ENCODE measurements at regions not wholly inside any gene's neighbourhood (a gene's known extent, or its start where the extent isn't known, plus 50 kb on each side); places are given as distances from the start of the nearest gene placed in this dataset.

DNA sequence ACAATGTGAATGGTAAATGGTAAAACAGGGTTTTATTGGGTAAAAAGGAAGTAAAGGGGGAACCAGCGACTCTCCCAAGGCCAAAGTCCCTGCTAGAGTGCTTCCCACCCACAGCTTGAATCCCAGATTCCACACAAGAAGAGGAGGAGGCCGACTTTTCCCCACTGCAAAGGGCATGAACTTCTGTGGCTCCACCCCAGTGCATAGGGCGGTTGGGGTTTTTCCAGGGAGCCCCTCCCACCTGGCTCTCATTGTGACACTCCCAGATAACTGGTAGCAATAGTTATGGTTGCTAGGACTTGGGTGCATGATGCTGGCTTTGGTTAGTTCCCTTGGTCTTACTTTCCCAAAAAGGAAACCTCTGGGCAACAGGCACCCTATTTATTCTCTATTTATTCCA, 666.0 kb upstream of the CA10 start:
- DNase-seq (ENCODE audit: low spot score in 2 of 2) (no peak), FAIRE-seq (no peak)

DNA sequence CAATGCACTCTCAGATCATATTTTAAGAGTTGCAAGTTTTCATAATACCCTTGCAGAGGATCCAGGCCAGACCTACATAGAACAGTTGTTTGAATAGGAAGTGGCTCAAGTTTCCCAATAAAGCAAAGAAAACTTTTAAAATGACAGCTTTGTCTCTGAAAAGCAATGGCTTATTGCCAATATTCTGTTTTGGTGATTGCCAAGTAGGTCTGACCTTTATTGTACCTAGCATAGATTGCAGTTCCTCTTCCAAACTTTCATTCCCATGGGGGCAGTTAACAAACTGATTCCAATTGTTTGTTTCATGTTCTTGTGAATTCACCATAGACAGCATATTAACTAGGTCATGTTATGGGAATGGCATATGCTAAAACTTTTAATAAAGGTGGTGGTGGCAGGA, 664.6 kb upstream of the CA10 start:
- FAIRE-seq (no peak), DNase-seq (ENCODE audit: low spot score in 2 of 2) (no peak)

DNA sequence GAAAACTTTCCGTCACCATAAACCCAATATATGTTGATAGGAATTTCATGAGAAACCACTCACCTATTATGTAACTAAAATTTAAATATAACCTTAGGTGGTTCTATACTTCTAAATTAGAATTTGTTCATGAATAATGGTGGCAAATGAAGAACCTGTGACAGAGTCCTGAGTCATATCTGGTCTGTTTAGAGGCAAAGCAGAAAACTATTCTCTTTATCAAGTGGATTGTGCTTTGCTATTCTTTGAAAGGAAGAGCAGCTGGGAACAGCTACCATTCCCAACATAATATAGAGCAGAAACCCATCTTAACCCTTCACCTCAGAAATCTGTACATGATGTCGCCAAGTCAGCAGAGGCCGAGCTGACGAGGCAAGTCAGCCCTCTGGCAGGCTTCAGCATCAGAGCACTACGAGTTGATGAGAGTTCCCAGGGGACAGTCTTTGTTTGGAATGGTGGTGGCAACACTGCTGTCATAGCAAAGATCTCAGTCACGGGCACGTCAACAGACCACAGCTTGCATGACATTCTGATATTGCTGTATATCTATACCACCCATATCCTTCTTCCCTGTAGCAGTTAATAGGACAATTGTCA, 631.9 kb upstream of the CA10 start:
- DNase-seq (ENCODE audit: low spot score in 2 of 2): no peak
- no peak for FAIRE-seq

DNA sequence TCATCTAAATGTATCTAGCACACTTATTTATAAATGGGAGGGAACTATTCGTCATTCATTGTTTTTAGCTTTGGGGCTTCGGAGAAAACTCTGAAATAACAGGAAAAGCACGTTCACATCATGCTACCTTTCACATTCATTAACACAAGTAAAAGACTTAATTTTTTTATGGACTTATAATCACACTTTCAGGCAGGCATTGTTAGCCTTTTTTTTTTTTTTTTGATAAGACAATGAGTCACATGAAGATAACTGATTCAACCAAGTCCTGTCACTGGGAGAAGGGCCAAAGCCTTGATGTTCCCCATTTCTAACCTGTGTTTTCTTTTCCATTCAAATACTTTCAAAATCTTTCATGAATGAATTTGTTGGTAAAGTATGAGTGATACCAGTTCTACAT, 631.3 kb upstream of the CA10 start:
- DNase-seq (ENCODE audit: low spot score in 2 of 2) (no peak), FAIRE-seq (no peak)

DNA sequence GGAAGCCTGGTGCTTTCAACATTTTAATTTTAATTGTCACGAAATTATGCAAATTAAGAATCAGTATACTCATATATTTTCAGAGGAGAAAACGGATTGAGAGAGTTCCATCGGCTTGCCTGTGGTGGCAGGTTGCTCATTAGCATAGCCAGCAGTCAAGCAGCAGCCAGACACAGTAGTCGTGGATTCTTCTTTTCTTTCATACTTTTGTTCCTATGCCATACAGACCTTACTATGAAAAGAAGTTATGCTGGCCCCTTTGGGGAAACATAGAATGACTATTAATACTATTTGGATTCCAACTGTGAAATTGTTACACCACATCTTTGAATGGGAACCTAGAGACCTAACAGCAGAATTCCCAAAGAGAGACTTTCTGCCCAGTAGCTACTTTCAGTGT, 617.7 kb upstream of the CA10 start:
- no peak for DNase-seq (ENCODE audit: low spot score in 2 of 2)
- FAIRE-seq: no peak

DNA sequence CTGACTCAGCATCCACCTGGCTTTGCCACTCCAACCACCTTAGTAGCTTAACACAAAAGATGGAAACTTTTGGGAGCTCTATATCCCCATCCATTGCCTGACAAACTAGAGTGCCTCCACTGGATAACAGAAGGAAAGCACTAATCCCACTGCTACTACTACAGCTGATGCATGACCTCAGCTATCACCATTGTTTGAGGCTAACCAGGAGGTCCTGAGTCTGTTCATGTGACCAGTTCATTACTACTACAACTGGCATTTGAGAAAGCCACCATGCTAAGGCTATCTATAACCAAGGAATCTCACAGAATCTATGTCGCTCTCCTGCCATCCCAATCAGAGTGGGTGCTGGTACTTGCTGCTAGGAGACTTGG, 604.3 kb upstream of the CA10 start:
- no peak for FAIRE-seq

DNA sequence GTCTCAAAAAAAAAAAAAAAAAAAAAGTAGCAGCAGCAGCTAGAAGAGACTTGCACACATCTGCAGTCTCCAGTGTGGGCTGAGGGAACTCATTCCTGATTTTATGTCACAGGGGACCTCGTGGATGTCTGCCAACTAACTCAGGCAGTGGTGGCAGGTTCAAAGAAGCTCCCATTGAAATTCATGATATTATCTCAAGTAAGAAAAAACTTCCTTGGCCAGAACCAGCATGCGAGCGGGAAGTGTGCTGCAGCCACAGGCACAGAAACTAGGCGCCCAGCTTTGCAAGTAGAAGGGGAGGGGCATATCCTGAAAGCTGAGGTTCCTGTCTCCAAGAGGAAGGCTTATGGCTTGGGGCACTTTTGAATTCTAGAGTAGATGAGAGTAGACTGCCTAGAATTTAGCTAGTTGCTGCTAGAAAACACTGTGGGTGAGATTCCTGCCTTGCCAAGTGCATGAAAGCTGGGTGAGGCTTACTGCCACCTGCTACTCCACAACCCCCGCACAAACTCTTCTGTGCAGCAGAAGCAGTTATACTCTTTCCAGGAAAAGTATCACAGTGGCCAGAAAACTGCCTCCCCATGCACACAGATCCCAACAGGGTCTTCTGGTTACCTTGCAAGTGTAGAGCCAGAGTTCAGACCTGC, 603.8 kb upstream of the CA10 start:
- DNase-seq (ENCODE audit: low spot score in 2 of 2): no peak
- no peak for FAIRE-seq

More for the DNA sequence above, 604.3 kb upstream of the CA10 start:
- DNase-seq (ENCODE audit: low spot score in 2 of 2): no peak

DNA sequence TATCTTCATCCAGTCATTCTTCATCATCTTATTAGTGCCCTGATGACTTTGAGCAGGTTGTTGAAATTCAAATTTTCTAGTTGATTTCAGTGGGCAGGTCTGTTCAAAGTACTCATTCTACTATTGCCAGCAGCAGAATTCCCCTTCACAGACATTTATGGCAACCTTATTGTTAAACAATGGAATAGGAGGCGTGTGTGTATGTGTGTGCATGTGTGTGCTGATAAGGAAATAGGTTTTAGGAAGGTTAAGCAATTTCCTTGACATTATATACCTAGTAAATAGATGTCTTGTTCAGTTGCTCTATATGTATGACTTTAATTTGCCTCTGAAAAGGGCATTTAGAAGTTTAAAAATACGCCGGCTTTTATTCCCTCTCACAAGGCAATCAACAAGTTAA, 601.4 kb upstream of the CA10 start:
- no peak for DNase-seq (ENCODE audit: low spot score in 2 of 2)
- no peak for FAIRE-seq

DNA sequence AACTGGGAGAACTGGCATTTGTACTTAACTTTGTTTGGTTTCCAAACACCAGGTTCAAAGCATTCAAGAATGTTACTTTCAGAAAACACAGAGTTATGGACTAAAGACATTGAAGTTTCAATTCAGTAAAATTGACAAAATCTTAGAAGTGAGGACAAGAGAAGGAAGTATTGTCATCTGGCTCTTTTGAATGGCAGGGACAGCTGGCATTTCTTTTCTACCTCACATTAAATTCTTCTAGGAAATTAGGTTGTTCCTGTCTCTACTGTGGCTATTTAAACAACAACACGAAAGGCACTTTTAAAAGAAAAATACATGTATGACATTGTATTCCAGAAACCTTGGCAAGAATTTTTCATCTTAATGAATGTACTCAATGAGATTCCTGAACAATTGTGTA, 600.0 kb upstream of the CA10 start:
- FAIRE-seq: no peak
- no peak for DNase-seq (ENCODE audit: low spot score in 2 of 2)

DNA sequence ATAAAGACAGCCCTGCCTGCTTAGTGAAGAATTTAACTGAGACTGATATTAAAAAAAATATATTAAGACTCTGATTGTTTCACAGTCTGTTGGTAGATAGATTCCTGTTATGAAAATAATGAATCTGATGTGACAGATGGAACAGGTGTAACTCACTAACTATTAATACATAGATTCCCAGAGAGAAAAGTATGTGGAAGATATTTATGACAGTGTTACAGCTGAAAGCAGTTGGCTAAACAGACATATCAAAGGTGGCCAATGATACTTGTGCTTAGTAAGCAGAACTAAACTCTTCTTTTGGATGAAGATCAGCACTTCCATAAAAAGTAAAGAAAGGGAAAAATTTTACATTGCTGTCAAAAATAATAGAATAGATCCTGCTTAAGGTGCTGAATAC, 598.2 kb upstream of the CA10 start:
- FAIRE-seq (no peak), DNase-seq (ENCODE audit: low spot score in 2 of 2) (no peak)

DNA sequence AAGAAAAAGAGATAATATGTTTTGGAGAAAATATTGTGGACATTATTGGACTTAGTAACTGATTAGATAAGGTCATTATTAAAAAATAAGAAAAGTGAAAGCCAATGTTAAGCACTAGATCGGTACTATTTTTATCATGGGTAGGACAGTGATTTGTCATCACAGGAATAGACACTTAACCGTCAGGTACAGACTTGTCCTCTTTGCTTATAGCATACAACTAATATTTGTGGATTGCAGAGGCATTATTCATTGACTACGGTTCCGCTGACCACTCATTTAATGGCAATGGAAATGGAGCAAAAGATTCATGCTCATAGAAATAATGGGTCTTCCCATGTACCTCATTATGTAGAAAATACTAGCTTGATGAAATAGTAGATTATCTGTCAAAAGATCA, 596.3 kb upstream of the CA10 start:
- FAIRE-seq (no peak), DNase-seq (ENCODE audit: low spot score in 2 of 2) (no peak)

DNA sequence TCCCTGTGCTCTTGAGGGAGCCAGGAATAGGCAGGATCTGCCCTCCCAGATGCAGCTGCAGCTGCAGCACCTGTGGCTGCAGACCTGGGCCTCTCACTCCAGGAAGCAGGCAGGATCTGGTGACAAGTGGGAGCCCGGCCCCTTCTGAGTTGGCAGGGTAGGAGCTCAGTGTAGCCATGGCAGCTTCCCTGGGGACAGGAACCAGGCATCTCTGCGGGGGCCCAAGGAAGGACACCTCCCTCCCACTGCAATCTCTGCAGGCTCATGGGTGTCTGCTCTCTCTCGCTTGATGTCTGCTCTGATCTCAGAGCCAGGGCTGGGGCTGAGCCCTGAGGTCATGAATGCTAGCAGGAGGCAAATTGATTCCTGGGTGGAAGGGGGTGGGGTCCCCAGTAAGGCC, 592.5 kb upstream of the CA10 start:
- no peak for DNase-seq (ENCODE audit: low spot score in 2 of 2)
- no peak for FAIRE-seq

DNA sequence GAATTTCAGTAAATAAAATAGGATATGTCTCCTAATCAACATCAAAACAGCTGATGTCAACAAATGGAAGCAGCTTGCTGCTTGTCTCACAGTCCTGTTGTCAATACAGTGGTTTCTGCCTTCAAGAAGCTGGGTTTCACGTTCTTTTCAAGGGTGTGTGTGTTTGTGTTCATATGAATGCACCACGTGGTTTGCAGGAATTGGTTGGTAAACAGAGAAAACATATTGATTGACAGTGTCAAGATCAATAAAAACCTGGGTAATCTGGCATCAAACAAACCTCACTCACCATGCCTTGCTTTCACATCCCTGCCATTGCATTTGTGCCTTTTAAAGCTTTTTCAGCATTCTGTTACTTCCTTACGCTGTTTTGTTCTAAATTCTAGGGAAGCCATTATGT, 585.7 kb upstream of the CA10 start:
- DNase-seq (ENCODE audit: low spot score in 2 of 2) (no peak), FAIRE-seq (no peak)

DNA sequence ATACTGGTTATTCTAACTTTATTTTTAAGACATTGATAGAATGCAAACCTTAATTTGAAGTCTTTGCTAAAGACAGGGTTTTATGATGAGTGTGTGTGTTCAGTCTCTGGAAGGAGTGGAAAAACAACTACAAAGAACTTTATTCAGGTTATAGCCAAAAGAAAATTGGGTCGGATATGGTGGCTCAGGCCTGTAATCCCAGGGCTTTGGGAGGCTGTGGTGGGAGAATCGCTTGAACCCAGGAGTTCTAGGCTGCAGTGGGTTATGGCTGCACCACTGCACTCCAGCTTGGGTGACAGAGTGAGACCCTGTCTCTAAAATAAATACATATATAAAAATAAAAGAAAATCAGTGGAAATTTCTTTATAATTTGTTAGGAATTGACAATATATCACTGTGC, 581.5 kb upstream of the CA10 start:
- no peak for DNase-seq (ENCODE audit: low spot score in 2 of 2)
- FAIRE-seq: no peak

DNA sequence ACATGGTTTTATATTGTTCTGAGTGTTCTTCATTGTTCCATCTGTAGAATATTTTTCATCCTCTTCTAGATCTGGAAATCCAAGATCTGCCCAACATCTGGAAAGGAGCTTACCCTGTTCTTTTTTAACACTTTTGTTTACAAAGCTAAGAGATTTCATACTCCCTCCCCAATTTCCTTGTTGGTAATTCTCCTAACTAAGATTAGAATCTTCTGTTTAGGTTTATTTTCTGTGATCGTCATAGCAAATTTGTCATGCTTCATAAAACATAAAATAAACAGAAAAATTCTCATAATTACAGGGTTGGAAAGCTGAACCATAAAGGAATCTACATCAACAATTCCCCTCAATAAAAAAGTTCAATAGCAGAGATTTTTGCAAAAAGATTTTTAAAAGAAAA, 580.3 kb upstream of the CA10 start:
- DNase-seq (ENCODE audit: low spot score in 2 of 2) (no peak), FAIRE-seq (no peak)

DNA sequence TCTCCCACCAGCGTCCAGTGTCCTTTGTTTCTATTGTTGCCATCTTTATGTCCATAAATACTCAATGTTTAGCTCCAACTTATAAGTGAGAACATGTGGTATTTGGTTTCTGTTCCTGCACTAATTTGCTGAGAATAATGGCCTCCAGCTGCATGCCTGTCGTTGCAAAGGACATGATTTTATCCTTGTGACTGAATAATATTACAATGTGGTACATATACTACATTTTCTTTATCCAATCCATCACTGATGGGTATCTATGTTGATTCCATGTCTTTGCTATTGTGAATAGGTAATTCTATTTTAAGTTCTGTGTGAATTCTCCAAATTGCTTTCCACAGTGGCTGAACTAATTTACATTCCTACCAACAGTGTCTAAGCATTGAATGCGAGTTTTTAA, 578.6 kb upstream of the CA10 start:
- no peak for FAIRE-seq
- DNase-seq (ENCODE audit: low spot score in 2 of 2): no peak

DNA sequence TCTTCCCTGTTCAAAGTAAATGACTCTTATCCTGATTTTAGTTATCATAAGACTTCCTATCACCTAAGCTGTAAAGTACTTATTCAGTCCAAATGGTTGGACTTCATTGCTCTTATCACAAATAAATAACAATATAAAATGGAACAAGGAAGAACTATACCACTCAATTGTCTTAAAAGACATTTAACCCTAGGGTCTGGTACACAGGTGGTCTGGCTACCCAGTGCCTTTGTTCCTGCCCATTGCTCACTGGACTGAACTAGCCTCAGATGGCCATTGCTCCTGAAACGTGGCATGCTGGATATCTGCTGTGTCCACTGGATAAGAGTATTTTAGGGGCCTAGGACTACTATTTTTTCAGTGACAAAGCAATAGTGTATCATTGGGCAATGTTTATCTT, 574.3 kb upstream of the CA10 start:
- no peak for FAIRE-seq
- no peak for DNase-seq (ENCODE audit: low spot score in 2 of 2)

DNA sequence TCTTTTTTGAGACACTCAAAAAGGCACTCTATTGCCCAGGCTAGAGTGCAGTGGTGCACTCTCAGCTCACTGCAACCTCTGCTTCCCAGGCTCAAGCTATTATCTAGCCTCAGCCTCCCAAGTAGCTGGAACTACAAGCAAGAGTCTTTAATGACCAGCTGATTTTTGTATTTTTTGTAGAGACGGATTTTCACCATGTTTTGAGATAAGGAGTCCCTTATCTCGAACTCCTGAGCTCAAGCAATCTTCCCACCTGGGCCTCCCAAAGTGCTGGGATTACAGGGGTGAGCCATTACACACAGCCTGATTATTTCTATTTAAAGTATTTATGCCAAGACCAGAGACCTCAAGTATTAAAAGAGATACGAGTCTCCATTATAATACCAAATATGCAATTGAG, 566.1 kb upstream of the CA10 start:
- no peak for DNase-seq (ENCODE audit: low spot score in 2 of 2)
- no peak for FAIRE-seq

DNA sequence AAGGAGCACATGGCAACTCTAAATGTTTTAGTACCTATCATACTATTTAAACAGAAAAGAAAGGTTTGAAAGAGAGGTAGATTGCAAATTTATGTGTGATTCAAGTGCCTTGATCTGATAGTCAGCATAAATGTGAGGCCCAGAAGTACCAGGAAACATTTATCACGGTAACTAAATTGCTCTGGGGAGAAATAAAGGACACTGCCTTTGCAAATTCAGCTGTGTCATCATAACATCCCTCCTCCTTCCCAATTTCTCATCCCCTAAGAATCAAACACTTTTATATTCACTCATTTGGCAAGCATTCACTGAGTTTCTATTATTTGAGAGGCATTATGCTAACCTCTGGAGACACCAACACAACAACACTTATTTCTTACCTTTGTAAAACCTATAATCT, 563.4 kb upstream of the CA10 start:
- no peak for DNase-seq (ENCODE audit: low spot score in 2 of 2)
- no peak for FAIRE-seq

DNA sequence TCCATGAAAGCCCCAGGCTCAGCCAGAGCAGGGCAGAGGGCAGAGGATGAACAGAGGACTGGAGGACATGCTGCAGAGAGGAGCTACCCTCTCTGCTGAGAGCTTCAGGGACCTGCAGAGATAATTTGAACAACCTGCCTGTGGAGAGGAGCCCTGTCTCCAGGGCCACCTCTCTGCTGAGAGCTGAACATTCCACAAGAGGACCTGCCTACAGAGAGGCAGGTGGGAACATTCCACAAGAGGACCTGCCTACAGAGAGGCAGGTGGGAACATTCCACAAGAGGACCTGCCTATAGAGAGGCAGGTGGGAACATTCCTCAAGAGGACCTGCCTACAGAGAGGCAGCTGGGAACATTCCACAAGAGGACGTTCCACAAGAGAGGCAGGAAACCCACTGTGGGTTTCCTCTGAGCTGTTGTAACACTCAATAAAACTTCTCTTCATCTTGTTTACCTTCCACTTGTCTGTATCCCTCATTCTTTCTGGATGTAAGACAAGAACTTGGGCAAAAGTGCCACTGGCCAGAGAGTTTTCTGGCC, 551.9 kb upstream of the CA10 start:
- DNase-seq (ENCODE audit: low spot score in 2 of 2) (no peak), FAIRE-seq (no peak)

DNA sequence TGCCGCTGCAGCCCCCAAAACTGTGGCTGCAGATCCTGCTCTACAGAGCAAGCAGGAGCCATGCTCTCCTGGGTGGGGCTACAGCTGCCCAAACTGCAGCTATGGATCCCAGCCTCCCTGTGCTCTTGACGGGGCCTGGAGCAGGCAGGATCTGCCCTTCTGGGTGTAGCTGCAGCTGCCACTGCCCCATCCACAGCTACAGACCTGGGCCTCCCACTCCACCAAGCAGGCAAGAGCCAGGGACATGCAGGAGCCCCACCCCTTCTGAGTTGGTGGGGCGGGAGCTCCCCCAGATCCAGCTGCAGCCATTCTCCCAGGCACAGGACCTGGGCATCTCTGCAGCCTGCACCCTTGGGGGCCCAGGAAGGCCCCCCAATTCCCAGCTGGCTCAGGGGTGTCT, 551.2 kb upstream of the CA10 start:
- no peak for DNase-seq (ENCODE audit: low spot score in 2 of 2)
- no peak for FAIRE-seq

DNA sequence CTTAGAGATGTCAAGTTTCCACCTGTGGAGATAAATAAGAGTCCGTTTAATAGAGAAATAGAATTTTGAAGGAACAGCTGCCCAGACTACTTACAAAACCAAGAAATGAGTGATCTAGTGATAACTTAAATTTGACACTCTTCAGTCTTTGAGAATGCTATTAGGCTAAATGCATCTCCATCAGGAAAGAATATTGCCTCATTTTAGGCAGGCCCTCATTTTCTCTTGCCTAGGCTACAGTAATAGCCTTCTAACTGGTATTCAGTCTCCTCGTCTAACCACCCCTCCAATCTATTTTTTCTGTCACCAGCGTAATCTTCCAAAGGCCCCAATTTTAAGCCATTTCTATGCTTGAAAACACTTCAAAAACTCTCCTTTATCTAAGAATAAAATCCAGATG, 537.8 kb upstream of the CA10 start:
- DNase-seq (ENCODE audit: low spot score in 2 of 2) (no peak), FAIRE-seq (no peak)

DNA sequence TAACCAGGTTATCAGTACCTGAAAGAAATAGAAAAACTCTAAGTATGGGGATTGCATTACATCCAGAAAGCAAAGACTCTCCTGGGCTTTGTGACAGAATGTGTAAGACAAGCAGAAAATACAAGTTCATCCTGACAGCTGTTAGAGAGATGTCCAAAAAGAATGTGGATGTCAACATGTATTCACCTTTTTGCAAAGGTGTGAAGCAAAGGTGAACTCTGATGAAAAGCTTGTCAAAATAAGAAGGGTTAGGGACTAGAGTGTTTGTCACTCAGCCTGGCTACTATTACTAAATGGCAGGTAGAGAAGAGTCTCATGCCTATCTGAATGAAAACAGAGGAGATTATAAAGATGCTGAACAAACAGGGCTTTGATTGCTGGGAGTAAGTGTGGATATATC, 527.6 kb upstream of the CA10 start:
- DNase-seq (ENCODE audit: low spot score in 2 of 2) (no peak), FAIRE-seq (no peak)

Data from frontal cortex (tissue), 3 donors.